ENCODE measurements at regions not wholly inside any gene's neighbourhood (a gene's known extent, or its start where the extent isn't known, plus 50 kb on each side); places are given as distances from the start of the nearest gene placed in this dataset.

GRCh38 chrX:25976683-25977310, 161.3 kb upstream of the MAGEB18 start:
- no peaks in the 10 kb centered on the region for H4K20me1 ChIP-seq (replicated peaks in 1 of 2; ENCODE audit: control insufficient read depth in 1 of 2, insufficient read depth in 2 of 2, low read length in 2 of 2)
- H3K27me3 ChIP-seq (replicated peaks in 1 of 4; ENCODE audit: control insufficient read depth in 3 of 4, extremely low read depth in 1 of 4, insufficient read depth in 3 of 4, low read length in 3 of 4) = no peaks in the 10 kb centered on the region
- DNase-seq (ENCODE audit: low read depth in 1 of 2, low spot score in 2 of 2) = peak in 1 of 2 experiments; percentile 42
- no peak for TF ChIP-seq JUND (IDR thresholded peaks at IDR 0.05; ENCODE audit: low read length)
- TF ChIP-seq RAD21 (IDR thresholded peaks at IDR 0.05 in 1 of 2, conservative IDR thresholded peaks at IDR 0.05 in 1 of 2; ENCODE audit: low read depth in 2 of 2, low read length in 2 of 2) = no peak
- no peak for TF ChIP-seq CEBPB (IDR thresholded peaks at IDR 0.05; ENCODE audit: low read depth, low read length)
- no peak for TF ChIP-seq GTF2F1 (IDR thresholded peaks at IDR 0.05; ENCODE audit: borderline replicate concordance, low read depth, low read length)
- no peak for TF ChIP-seq BCL11A (IDR thresholded peaks at IDR 0.05; ENCODE audit: low read depth in 2 of 2, low read length in 2 of 2)
- TF ChIP-seq KDM4A (IDR thresholded peaks at IDR 0.05; ENCODE audit: low read depth, low read length, severe bottlenecking) = no peak
- no peak for TF ChIP-seq TEAD4 (IDR thresholded peaks at IDR 0.05; ENCODE audit: low read depth, low read length)
- TF ChIP-seq NRF1 (IDR thresholded peaks at IDR 0.05; ENCODE audit: low read depth, low read length) = no peak
- TF ChIP-seq JUN (IDR thresholded peaks at IDR 0.05; ENCODE audit: low read depth, low read length) = no peak
- TF ChIP-seq SRF (IDR thresholded peaks at IDR 0.05; ENCODE audit: low read depth, low read length) = no peak
- no peak for TF ChIP-seq KDM1A (IDR thresholded peaks at IDR 0.05; ENCODE audit: borderline replicate concordance, low read length)
- no peak for TF ChIP-seq GABPA (IDR thresholded peaks at IDR 0.05; ENCODE audit: borderline replicate concordance, insufficient read depth, low read length)
- TF ChIP-seq FOSL1 (IDR thresholded peaks at IDR 0.05; ENCODE audit: insufficient read depth, low read depth, low read length) = no peak
- H3K36me3 ChIP-seq (ENCODE audit: control insufficient read depth in 2 of 4, insufficient read depth in 4 of 4, low read length in 3 of 4) = no peaks in the 10 kb centered on the region
- POLR2A ChIA-PET (ENCODE audit: partially characterized antibody) = no interaction called here
- H3K9me3 ChIP-seq (ENCODE audit: insufficient read depth in 2 of 2, low read depth in 1 of 2, low read length in 1 of 2) = no peaks in the 10 kb centered on the region
- H3K23ac ChIP-seq (ENCODE audit: insufficient read length) = no peak overlapping the region
- no peak overlapping the region for H3K4me3 ChIP-seq (ENCODE audit: extremely low read depth in 1 of 4, insufficient read depth in 2 of 4, low read depth in 3 of 4, low read length in 4 of 4)
- no peak for FAIRE-seq
- CTCF ChIA-PET (ENCODE audit: partially characterized antibody) = interaction anchor here (0.6 kb wide), 1 partner anchor 447 kb away, joined by 3 read pairs; no protein-coding TSS in a partner anchor
- H2BK20ac ChIP-seq (ENCODE audit: low read length) = no peak overlapping the region
- no peak overlapping the region for H2BK12ac ChIP-seq (ENCODE audit: low read depth, low read length)
- no peak overlapping the region for H2BK5ac ChIP-seq (ENCODE audit: low read depth, low read length)
- no peak overlapping the region for H2AK5ac ChIP-seq (ENCODE audit: low read depth, low read length)
- H2BK120ac ChIP-seq (replicated peaks; ENCODE audit: low read depth, low read length) = no peak overlapping the region
- peaks cover 0 to 4% (median 0%) of the 10 kb centered on the region in 4 experiments; a peak in 2 of 7 replicates for H3K4me1 ChIP-seq (replicated peaks in 1 of 4; ENCODE audit: control insufficient read depth in 3 of 4, insufficient read depth in 4 of 4, low read length in 3 of 4)
- no peak overlapping the region for H3K56ac ChIP-seq (replicated peaks; ENCODE audit: insufficient read length, low read depth, low read length)
- no peaks in the 10 kb centered on the region for H3K23me2 ChIP-seq (ENCODE audit: low read depth, low read length)
- 78% methylated on average over 5 of the region's 10 CpGs; no CpG with 5 or more reads in 1 of the 2 experiments for WGBS, 2 experiments (ENCODE audit: extremely low coverage in 1 of 2, insufficient coverage in 1 of 2, insufficient read length in 1 of 2, insufficient replicate concordance in 2 of 2, low coverage in 1 of 2, low lambda C conversion rate in 2 of 2, missing lambda C conversion rate in 1 of 2)
- H3K4me2 ChIP-seq (ENCODE audit: insufficient read depth in 1 of 2, low read depth in 2 of 2, low read length in 2 of 2) = no peak overlapping the region; a peak in 1 of 4 replicates
- H2BK15ac ChIP-seq (ENCODE audit: low read length) = no peak overlapping the region
- no peak overlapping the region for H4K5ac ChIP-seq (ENCODE audit: insufficient read length, low read depth, low read length)
- H3K79me2 ChIP-seq (ENCODE audit: control insufficient read depth in 1 of 2, insufficient read depth in 2 of 2, low read length in 2 of 2) = no peaks in the 10 kb centered on the region
- H3K79me1 ChIP-seq (ENCODE audit: low read depth, low read length) = no peaks in the 10 kb centered on the region
- no peak overlapping the region for H3K14ac ChIP-seq (ENCODE audit: insufficient read length)
- H3K4ac ChIP-seq (replicated peaks; ENCODE audit: insufficient read length, low read depth, low read length) = no peak overlapping the region
- H3K9ac ChIP-seq (replicated peaks in 1 of 4; ENCODE audit: extremely low read depth in 1 of 4, low read depth in 3 of 4, low read length in 3 of 4) = no peak overlapping the region
- H2AFZ ChIP-seq (ENCODE audit: low read length) = no peak overlapping the region
- no peak overlapping the region for H4K91ac ChIP-seq (replicated peaks; ENCODE audit: insufficient read length, low read length)
- H4K8ac ChIP-seq (ENCODE audit: extremely low read depth, insufficient read depth, low read length) = no peak overlapping the region; the same call in 1 of the 2 replicates
- no peak overlapping the region; the same call in 1 of the 2 replicates for H3K18ac ChIP-seq (ENCODE audit: extremely low read depth, low read length)
- no peak overlapping the region for H3K27ac ChIP-seq (ENCODE audit: low read depth, low read length)
